Kidney (tissue), 13 donors: ENCODE measurements at regions not wholly inside any gene's neighbourhood (a gene's known extent, or its start where the extent isn't known, plus 50 kb on each side); places are given as distances from the start of the nearest gene placed in this dataset.
A peak's percentile ranks its signal among the peaks of the same experiment; 100 is the strongest.

ENCODE experiments used
- DNase-seq, 5 donors: peaks; one replicate each; pipeline ENCODE4 v3.0.0-alpha.2; 2013 to 2020
- FAIRE-seq: peaks from 2 replicates; lab custom pipeline; 2012; peaks lifted over from hg19 to GRCh38; lab: Jason Lieb, UNC
- H3K27ac ChIP-seq, 2 donors: one replicate each; pipeline ENCODE4 v1.7.0; 2013; ENCODE audit warnings: low read depth in 2 of 2, low read length in 2 of 2, inconsistent platforms in 1 of 2
- H3K27me3 ChIP-seq: one replicate; pipeline ENCODE4 v1.7.1; 2013; ENCODE audit warnings: low read length, inconsistent platforms; ENCODE audit not compliant: control insufficient read depth, insufficient read depth
- H3K36me3 ChIP-seq, 3 donors: one replicate each; pipeline versions ENCODE4 v1.7.0 to v1.7.1; 2013; ENCODE audit warnings: low read length in 3 of 3, control low read depth in 1 of 3, inconsistent platforms in 1 of 3; ENCODE audit not compliant: insufficient read depth in 3 of 3, control insufficient read depth in 2 of 3
- H3K4me1 ChIP-seq, 3 donors: one replicate each; pipeline versions ENCODE4 v1.7.0 to v1.7.1; 2013; ENCODE audit warnings: low read length in 3 of 3, inconsistent platforms in 1 of 3, low read depth in 1 of 3; ENCODE audit not compliant: control insufficient read depth in 2 of 3, insufficient read depth in 2 of 3
- H3K4me3 ChIP-seq, 3 donors: one replicate each; pipeline versions ENCODE4 v1.7.0 to v1.8.1; 2013; ENCODE audit warnings: low read length in 3 of 3, control low read depth in 1 of 3, inconsistent platforms in 1 of 3
- H3K9ac ChIP-seq, 3 donors: one replicate each; pipeline versions ENCODE4 v1.7.0 to v1.7.1; 2013; ENCODE audit warnings: low read length in 3 of 3, control low read depth in 1 of 3, inconsistent platforms in 1 of 3
- H3K9me3 ChIP-seq, 3 donors: one replicate each; pipeline versions ENCODE4 v1.7.0 to v1.7.1; 2013; ENCODE audit warnings: low read length in 3 of 3, control low read depth in 1 of 3, inconsistent platforms in 1 of 3; ENCODE audit not compliant: control insufficient read depth in 2 of 3, insufficient read depth in 1 of 3
- CTCF ChIP-seq: IDR thresholded peaks from 3 replicates; pipeline ENCODE4 v1.5.1; 2012; ENCODE audit warnings: mild to moderate bottlenecking, moderate library complexity, borderline replicate concordance; ENCODE audit not compliant: insufficient read depth; ENCODE audit errors: extremely low read depth
- intact Hi-C: fragments of 100-400 bp; cut with DNase I; formaldehyde crosslinking; loops from one replicate; pipeline ENCODE4 v1.11.1; 2022
- donor health status: control.
- donor health status: control.
- donor health status: control.
- donor health status: control.
- donor health status: control.
- donor health status: DM: yes; HTN: yes; CAD: no.
- donor health status: Normal renal cell carcinoma (clear cell type).

- Histone ChIP-seq H3K27ac (no peak overlapping the region), H3K4me1 (no peaks in the 10 kb centered on the region), H3K4me3 (no peak overlapping the region), H3K9me3 (no peaks in the 10 kb centered on the region), H3K9ac (no peak overlapping the region), H3K27me3 (no peaks in the 10 kb centered on the region), H3K36me3 (no peaks in the 10 kb centered on the region)
- FAIRE-seq (no peak), DNase-seq (no peak)
- intact Hi-C loops, result no loop called here
- TF ChIP-seq CTCF, result no peak
Measured at GRCh38 chr1:186749820-186750219, 69.6 kb upstream of the PTGS2 start.

GRCh38 chr1:186747661-186748060 lies 67.4 kb upstream of the PTGS2 start:
- Histone ChIP-seq H3K9ac (no peak overlapping the region), H3K27me3 (no peaks in the 10 kb centered on the region), H3K4me3 (no peak overlapping the region), H3K27ac (no peak overlapping the region), H3K4me1 (no peaks in the 10 kb centered on the region), H3K9me3 (no peaks in the 10 kb centered on the region), H3K36me3 (no peaks in the 10 kb centered on the region)
- TF ChIP-seq CTCF, result no peak
- intact Hi-C loops, result no loop called here
- DNase-seq (no peak), FAIRE-seq (no peak)

DNA sequence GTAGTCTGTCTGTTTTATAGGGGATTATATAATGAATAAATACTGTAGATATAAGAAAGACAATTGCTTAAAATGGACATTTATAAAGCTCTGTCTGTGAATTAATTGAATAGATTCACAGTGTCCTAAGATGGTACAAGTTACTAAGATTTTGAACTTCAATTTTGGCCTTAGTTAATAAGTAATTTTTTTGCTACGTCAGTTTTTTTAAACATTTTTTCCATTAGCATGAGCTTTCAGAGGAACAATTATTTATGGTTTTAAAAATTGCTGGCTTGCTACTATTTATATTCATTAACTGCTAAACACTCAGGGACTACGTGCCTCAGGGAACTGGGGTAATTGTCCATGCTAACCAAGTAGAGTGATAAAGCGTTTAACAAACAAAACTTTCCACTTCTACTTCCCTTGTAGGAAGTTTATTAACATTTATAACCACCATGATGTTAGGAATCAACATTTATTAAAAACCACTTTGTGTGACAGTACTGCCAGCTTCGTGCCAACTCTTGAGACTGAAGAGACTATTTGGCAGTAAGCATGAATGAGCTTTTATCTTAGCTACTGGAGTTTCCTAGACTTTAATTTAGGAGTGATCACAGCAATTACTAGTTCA lies 65.4 kb upstream of the PTGS2 start:
- H3K9me3 ChIP-seq, result no peaks in the 10 kb centered on the region
- intact Hi-C loops, result no loop called here
- no peaks in the 10 kb centered on the region for H3K36me3 ChIP-seq
- H3K27ac ChIP-seq, result no peak overlapping the region
- no peaks in the 10 kb centered on the region for H3K4me1 ChIP-seq
- H3K9ac ChIP-seq, result no peak overlapping the region
- no peak overlapping the region for H3K4me3 ChIP-seq
- FAIRE-seq (no peak), DNase-seq (peak in 1 of 5 donors; percentile 14)
- H3K27me3 ChIP-seq, result no peaks in the 10 kb centered on the region
- no peak for TF ChIP-seq CTCF

- intact Hi-C loops, result no loop called here
- no peak for DNase-seq
- no peaks in the 10 kb centered on the region for H3K9me3 ChIP-seq
- H3K4me1 ChIP-seq, result no peaks in the 10 kb centered on the region
- FAIRE-seq, result no peak
- no peak for TF ChIP-seq CTCF
- no peak overlapping the region for H3K4me3 ChIP-seq
- H3K27ac ChIP-seq, result no peak overlapping the region
- H3K36me3 ChIP-seq, result no peaks in the 10 kb centered on the region
- no peak overlapping the region for H3K9ac ChIP-seq
- H3K27me3 ChIP-seq, result no peaks in the 10 kb centered on the region
Measured at GRCh38 chr1:186741640-186742039, 61.4 kb upstream of the PTGS2 start.
